ENCODE measurements at regions not wholly inside any gene's neighbourhood (a gene's known extent, or its start where the extent isn't known, plus 50 kb on each side); places are given as distances from the start of the nearest gene placed in this dataset.

DNA sequence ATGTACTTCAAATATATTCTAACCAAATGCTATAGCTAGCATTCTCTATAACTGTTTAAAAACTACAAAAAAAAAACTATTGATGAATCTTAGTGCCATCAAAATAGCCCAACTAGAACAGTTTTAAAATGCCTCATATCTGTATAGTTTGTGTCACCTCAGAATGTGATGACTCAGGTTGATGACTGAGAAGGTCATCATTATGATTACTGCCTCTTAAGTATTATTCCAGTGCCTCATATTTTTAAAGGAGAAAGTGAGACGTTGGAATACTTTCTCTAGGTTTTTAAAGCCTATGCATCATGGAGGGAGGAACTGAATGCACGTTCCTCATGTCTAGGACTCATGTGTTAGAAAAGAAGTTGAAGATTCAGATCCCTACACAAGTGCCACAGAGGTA, 88.2 kb downstream of the TMA16 start:
- no peak for DNase-seq

DNA sequence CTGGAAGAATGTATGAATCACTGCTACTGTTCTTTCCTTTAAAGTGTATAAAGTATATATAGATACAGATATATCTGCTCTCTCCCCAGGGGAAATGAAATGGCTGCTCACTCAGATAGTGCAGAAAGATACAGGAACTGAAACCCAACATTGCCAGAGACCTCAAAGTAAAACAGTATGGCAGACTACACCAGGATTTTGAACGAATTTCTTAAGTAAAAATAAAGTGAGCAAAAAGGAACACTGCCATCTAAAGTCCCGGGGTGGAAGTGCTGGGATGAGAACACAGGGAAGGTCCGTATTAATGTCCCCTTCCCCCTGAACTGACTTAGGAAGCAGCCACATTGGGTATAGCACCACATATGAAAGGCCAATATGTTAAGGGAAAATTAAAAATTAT, 93.4 kb downstream of the TMA16 start:
- peak; percentile 43 for DNase-seq

DNA sequence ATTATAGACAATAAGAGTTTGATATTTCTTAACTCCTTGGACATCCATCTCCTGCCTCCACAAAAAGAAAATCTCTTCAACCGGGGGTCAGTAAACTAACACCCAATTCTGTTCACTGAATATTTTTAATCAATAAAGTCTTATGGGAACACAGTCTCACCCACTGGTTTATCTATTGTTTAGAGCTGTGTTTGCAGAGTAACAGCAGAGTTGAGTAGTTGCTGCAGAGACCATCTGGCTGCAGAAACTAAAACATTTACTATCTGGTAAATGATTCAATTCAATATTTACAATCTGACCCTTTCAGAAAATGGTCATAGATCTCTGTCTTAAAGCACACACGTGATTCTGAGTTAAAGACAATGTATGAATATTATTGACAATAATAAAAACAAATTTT, 94.0 kb downstream of the TMA16 start:
- no peak for DNase-seq

DNA sequence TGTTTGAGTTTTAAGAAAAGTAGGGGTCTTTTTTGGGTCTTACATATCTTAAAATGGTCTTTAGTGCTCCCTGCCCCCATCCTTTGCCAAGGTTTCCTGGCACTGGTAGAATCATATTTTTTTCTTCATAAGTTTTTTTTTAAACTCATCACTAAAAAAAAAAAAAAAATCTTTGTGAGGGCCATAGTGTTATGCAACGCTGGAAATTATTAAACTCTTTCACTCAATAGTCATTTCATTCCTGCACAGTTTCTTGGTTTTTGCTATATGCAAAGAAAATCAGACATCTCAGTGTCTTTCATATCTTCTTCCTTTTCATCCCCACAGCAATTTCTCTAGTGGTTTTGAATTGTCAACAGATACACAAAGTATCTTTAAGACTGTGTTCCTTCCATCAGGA, 95.6 kb downstream of the TMA16 start:
- DNase-seq: no peak

DNA sequence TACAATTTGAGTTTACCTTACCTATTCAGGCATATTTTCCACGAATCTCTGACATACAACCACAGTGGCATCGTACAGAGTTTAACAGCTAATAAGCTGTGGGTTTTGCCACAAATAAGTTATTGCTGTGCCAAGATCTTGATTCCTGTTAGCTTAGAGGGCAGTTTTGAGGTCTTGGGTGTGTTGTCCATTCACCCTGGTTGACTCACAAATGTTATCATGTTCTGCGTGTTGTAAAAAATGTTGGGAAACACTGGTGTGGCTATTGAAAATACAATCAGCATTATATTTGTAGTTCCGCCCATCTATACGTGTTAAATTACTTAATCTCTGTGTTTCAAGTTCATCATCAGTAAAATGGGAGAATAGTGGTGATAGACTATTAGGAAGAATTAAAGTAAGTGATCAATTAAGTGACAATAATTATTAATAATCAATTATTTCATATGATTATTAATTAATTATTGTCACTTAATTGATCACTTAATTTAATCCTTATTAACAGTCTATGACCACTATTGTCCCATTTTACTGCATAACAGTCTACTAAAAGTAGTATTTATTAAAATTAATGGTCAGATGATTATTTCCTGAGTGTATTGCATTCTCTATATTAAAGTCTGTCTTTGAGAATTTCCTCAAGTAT, 96.3 kb downstream of the TMA16 start:
- DNase-seq: no peak

DNA sequence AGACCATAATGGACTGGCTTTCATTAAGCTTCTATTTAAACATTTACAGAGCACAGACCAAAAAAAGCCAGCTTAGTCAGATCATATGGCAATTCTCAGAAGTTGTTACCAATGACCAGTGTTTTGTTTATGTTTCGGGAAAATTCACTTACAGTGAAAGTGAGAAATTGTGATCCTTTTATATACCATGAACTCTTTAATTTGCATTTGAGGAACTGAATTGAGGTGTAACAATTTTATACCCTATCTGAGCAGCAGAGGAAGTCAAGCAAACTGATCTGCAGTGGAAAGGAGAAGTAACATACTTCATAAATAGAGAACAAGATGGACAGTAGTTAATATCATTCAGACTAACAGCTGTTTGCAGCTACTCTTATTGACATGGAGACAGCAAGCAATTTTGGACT, 97.1 kb downstream of the TMA16 start:
- peak; percentile 75 for DNase-seq

DNA sequence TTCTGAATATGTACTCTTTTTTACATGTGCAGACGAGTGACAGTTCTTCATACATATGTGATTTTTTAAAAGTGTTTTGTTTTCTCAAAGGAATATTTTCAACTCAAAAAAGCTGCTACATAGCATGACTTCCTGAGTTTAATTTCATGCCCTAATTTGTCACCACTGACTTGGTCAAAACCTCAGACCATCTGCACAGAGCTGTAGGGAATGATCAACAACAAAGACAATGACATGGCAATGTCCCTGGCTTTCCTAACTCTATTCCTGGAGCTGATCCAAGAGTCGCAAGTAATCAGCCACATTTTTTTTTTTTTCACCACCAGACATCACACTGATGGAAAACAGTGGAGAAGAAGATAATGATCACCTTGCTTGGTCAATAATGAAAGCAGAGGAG, 97.7 kb downstream of the TMA16 start:
- DNase-seq: peak; percentile 29

DNA sequence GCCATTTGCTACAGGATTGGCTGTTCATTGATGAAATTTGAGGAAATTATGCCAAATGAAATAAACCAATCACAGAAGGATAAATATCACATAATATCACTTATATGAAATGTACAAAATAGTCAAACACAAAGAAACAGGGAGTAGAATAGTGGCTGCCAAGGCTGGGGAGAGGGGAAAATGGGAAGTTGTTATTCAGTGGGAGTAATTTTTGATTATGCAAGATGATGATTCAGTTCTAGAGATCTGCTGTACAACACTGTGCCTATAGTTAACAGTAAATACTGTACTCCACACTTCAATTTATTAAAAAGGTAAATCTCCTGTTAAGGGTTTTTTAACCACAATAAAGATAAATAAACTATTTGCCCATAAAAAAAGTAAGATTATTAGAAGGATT, 101.1 kb downstream of the TMA16 start:
- DNase-seq: peak; percentile 32

DNA sequence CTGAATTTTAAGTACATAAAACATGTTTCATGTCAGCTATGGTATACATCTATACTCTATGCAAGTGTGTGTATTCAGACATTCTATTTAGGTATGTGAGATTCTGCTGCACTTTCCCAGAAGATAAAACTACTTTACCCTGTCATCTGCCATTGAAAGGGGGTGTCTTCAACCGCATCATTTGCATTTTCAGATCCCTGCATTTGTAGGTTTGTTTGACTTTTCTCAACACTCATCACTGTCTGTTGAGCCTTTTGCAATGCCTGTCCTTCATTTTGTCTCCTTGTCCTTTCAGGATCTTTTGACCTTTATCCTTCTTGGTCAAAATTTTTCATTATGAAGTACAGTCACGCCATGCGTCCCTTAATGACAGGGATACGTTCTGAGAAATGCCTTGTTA, 103.5 kb downstream of the TMA16 start:
- no peak for DNase-seq

DNA sequence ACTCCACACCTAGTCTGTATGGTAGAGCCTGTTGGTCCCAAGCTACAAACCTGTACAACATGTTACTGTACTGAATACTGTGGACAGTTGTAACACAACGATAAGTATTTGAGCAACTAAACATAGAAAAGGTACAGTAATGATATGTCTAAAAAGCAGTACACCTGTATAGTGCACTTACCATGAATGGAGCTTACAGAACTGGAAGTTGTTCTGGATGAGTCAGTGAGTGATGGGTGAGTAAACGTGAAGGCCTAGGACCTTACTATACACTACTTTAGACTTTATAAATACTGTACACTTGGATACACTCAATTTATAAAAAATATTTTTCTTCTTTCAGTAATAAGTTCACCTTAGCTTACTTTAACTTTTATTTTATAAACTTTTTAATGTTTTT, 104.0 kb downstream of the TMA16 start:
- no peak for DNase-seq

DNA sequence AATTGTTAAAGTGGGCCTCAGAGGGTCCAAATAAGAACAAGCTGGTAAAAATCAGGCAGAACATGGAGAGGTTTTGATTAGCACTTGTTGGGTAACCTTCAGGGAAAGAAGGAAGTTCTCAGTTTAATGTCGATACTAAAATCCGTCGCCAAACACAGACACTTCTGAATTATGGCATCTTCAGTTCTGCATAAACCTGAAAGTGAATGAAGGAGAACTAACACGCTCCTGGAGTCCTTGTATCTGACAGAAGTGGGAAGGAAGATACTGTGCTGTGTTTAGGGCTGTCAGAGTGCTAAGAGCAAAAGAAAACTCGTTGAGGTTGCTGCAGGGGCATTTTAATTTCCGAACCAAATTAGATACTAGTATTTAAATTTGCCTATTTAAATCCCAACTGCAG, 106.2 kb downstream of the TMA16 start:
- no peak for DNase-seq

DNA sequence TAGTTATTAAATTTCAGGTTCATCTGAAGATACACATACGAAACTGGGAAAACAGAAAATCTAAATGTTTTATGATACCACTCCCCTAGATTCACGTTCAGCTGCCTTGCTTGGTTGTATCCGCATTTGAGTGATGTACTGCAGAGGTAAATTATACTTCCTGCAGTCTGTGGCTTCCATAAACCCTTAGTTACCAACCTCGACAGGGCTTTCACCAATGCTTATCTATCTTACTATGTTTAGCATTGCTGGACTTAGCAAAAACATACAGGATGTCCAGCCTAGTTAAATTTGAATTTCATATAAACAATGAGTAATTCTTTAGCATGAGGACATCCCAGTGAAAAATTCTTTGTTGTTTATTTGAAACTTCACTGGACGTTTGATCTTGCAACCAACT, 108.8 kb downstream of the TMA16 start:
- no peak for DNase-seq

DNA sequence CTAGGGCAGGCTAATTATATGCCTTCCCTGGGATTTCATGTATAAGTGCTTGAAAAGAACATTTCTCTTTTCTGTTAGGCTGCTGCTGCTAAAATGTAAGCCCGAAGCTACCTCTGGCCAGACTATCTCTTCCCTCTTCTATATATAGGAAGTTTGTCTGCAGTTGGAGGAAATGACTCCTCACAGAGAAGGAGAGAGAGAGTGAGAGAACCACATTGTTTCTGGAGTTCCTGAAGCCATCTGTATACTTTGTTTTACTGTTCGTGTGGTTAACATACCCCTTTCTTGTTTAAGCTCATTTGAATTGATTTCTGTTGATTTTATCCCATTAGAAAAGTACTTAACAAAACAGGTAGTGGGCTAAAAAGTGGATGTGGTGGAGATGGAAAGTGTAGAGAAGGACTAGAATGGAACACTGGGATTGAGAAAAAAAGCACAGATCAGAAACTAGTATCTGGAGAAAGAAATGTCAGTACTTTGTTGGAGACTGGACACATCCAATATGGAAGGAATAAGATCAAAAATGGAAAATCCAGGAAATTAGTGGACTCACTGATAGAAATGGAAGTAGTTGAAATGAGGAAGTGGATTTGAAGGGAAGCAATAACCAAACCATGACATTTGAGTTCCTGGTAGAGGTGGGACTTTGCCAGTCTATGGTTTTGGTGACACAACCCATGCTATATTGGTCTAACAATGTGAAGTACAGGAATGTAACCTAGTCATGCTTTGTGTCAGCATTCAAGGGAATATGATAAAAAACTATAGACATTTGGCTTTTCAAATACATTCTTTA, 112.6 kb downstream of the TMA16 start:
- DNase-seq: peak; percentile 28

DNA sequence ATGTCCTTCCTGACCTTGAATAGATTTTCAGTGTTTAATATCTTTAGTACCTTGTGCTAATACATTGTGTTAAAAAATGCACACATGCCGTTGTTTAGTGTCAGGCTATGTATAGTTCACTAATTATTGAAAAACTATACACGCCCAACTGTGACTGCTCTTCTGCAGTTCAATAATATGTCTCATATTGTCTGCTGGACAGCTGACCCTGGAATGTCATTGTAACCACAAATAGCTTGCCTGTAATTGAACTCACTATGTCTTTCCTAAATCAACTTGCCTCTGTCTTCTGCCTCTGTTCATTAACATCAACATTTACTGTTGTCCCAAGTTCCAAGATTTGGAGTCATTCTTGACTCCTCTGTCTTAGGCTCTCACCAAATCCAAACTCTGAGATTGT, 114.5 kb downstream of the TMA16 start:
- no peak for DNase-seq

DNA sequence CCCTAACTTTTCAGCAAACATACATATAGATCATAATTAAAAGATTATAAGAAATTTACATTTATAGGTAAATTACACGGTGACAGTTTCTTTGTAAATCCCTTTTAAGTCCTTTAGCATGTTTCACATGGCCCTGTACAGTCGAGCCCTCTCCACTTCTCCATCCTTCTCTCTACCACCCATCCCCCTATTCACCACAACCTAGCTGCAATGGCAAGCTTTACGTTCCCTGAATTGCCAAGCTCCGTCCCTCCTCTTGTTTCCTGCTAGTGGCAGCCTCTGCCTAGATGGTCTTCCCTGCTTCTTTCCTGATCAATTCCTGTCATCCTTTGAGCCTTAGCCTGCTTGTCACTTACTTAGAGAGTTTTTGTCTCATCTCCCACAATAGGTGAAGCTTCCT, 116.2 kb downstream of the TMA16 start:
- no peak for DNase-seq

DNA sequence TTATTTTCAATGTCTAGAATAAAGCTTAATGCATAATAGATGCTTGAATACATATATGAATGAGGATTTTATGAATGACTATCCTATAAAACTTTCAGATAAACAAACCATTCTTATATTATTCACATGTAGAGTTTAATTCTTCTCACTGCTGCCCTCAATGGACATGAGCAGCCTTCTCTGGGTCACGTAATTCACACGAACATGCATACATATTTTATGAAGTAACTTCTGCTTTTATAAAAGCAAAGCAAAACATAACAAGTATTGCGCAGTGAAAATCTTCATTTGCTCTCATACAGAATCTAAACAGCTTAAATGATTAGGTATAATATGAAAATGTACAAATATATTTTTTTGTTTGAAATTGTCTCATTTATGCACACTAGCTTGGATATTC, 116.7 kb downstream of the TMA16 start:
- peak; percentile 26 for DNase-seq

DNA sequence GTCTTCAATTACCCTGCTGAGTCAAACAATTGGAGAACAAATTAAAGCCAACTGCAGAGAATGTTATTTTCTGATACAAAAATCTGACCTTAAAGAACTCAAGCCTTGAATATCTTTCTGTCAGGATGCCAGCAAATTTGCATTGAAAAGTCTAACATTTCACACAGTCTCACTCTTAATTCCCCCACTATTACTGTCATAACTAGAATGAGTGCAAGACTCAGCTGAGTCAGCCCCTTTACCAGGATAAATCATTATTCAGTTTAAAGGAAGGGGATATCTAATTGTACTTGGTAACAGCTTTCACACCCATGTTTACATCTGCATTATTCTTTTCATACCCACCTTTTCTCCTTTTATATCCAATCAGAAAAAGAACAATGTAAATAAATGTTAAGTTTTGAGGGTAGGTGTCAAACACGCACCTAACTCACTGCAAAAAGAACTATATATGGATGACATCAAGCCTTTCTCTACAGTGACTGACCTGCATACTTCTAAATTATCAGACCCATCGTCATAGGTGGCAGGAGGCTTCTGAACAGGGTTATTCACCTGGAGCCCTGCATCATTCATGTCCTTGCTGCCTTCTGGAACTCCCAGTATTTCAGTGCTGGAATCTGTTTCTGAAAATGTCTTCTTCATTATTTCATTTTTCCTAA, 117.4 kb downstream of the TMA16 start:
- DNase-seq: no peak

DNA sequence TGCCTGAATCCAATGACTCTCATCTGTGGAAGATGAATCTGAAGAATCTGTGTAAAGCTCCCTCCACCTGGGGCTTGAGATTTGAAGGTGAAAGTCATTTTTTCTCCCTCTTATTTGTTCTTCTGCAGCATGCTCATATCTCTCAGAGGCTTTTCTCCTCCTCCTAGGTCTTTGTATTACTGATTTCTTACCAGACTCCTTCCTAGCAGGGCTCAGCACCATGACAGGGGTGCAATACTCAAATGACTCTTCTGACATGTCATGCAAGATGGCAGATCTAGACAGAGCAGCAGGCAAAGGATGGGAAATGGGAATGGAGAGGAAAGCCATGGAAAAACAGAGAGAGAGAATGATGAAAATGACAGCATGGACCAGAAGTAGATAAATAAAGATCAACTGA, 118.3 kb downstream of the TMA16 start:
- DNase-seq: no peak

DNA sequence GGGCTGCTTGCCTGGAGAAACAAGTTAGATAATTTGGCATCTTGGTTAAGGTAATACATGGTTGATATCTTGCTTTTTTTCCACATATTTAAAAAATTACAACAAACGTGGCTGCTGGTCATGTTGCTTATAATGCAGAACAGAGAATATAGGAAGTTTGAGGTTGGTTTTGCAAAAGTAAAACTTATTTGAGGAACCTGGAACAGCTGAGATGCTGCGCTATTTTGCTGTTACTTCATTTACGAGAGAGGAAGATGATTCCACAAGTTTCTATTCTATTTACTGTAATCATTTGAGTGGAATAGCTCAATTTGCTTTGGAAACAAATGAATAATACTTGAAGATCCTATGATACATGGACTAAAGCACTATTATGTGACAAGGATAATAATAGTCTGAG, 118.9 kb downstream of the TMA16 start:
- DNase-seq: no peak

DNA sequence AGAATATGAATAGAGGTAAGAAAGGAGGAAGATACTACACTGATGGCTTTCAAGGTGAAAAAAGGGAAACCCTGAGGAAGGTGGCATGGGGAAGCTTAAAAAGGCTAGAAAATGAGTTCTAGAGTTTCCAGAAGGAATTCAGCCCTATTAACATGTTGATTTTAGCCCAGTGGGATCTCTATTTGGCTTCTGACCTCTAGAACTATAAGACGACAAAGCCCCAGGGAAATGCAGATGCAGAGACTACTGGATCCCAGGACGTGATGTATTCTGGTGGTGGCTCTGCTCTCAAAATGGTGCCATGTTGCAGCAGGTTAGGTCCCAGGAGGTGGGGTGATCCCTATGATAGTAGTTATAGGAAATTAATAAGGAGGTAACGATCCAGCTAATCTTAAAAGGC, 120.4 kb downstream of the TMA16 start:
- no peak for DNase-seq

DNA sequence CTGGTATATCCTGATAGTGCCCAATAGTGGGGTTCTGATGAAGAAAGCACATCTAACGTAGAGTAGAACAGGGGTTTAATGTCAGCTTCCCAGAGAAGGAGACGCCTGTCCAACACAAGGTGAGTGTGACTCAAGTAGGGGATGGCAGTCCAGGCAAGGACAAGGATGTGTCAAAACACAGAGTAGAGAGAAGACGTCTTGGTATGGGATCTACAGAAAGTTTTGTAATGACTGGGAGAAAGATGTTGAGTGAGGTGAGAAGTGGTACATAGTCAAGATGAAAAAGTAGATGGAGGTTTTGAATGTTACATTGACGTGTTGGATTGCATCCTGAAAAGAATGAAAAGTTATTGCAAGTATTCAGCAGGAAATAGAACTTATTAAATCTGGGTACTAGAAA, 124.4 kb downstream of the TMA16 start:
- no peak for DNase-seq

DNA sequence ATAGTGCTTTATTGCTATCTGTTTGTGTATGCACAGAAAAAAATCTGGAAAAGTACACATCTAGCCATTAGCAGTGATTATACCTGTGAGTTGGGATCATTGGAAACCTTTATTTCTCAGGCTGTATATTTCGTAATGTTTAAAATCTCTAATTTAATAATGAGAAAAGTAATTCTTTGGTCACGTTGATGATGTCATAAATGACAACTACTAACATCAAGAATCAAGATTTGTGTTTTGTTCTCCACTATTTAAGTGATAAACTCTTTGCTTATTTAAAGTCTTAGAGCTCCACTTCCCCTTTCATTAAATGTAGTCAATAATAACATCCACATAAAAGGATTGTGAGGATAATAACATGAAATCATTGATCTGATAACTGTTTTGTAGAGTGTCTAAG, 126.2 kb downstream of the TMA16 start:
- DNase-seq: no peak

DNA sequence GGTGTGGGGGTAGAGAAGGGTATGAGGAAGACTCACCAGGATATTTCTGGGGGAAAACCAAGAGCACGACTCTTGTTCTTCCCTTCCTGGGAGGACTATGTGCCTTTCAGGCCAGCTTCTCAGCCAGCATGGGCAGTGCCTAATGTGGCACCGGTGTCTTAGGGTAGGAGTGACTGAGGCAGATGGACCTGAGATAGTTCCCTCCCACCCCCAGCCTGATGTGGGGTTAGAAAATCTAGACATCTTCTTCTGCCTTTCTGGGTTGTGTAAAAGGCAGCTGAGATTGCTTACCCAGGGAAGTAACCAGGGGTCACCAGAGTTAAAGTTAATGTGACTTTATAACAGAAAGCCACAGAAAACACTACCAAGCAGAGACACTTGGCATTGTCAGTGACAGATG, 127.3 kb downstream of the TMA16 start:
- no peak for DNase-seq

DNA sequence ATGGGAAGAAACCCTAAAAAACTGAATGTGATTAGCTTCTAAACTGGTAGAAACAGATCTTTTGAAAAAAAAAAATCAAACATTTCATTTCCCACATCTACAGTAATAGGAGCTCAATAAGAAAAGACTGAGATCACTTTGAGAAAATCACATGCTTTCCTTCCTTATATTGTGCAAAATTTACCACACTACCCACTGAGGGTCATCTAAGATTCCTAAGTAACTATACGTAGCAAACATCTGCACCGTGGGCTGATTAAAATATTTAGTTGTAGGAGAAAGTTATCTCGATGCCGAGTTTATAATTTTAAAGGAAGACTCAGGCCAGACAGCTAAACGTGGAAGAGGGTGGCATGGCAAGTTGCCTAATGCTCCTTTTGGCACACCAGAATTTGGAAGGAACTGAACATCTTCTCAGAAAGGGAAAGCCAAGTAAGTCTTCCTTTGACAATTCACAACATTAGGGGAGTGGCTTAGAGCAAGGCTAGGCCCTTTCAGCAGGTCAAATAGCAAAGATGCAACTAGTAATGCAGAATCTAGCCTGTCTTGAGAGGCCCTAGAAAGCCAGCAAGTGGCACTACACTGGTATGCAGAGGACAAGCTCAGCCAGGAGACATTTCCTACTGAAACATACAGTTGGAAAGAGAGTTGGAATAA, 128.0 kb downstream of the TMA16 start:
- DNase-seq: no peak

Measured in OCI-M1 (cell line).